H1 (cell line): ENCODE measurements at regions not wholly inside any gene's neighbourhood (a gene's known extent, or its start where the extent isn't known, plus 50 kb on each side); places are given as distances from the start of the nearest gene placed in this dataset.

ENCODE experiments used
- CTCF ChIA-PET: fragments of 300-600 bp; sonication (Branson Sonifier 250); formaldehyde crosslinking; loops from one replicate; lab custom pipeline; 2021; ENCODE audit not compliant: partially characterized antibody; lab: Charles Lee
- POLR2A ChIA-PET: fragments of 300-600 bp; sonication (Branson Sonifier 250); formaldehyde crosslinking; loops from one replicate; lab custom pipeline; 2021; ENCODE audit warnings: inconsistent platforms; ENCODE audit not compliant: partially characterized antibody; lab: Charles Lee
- DNase-seq, 2 experiments: peaks; one replicate each; pipeline versions ENCODE4 v3.0.0 to v3.0.0-alpha.2; 2010 to 2022; ENCODE audit warnings: low spot score in 2 of 2, low read depth in 1 of 2, mixed read lengths in 1 of 2
- FAIRE-seq: peaks from 2 replicates; lab custom pipeline; 2011; peaks lifted over from hg19 to GRCh38; lab: Jason Lieb, UNC
- H2AFZ ChIP-seq: 2 replicates; pipeline ENCODE4 v1.8.1; 2012; ENCODE audit warnings: low read length, inconsistent platforms
- H2AK5ac ChIP-seq: 2 replicates; pipeline ENCODE4 v1.6.1; 2013; ENCODE audit warnings: low read depth, low read length
- H2BK120ac ChIP-seq: replicated peaks from 2 replicates; pipeline ENCODE3; 2013; ENCODE audit warnings: low read depth, low read length, inconsistent platforms
- H2BK12ac ChIP-seq: 2 replicates; pipeline ENCODE4 v1.6.1; 2013; ENCODE audit warnings: low read depth, low read length
- H2BK15ac ChIP-seq: 2 replicates; pipeline ENCODE4 v1.6.1; 2013; ENCODE audit warnings: low read length
- H2BK20ac ChIP-seq: 2 replicates; pipeline ENCODE4 v1.6.1; 2013; ENCODE audit warnings: low read length
- H2BK5ac ChIP-seq: 2 replicates; pipeline ENCODE4 v1.6.1; 2013; ENCODE audit warnings: low read depth, low read length
- H3K14ac ChIP-seq: 2 replicates; pipeline ENCODE4 v1.6.1; 2013; ENCODE audit warnings: inconsistent platforms; ENCODE audit not compliant: insufficient read length
- H3K18ac ChIP-seq: 2 replicates; pipeline ENCODE4 v1.6.1; 2013; ENCODE audit warnings: low read length; ENCODE audit errors: extremely low read depth
- H3K23ac ChIP-seq: 2 replicates; pipeline ENCODE4 v1.6.1; 2013; ENCODE audit warnings: inconsistent platforms; ENCODE audit not compliant: insufficient read length
- H3K23me2 ChIP-seq: 2 replicates; pipeline ENCODE4 v1.6.1; 2013; ENCODE audit warnings: low read depth, low read length
- H3K27ac ChIP-seq: 2 replicates; pipeline ENCODE4 v1.6.1; 2011; ENCODE audit warnings: low read depth, low read length, inconsistent platforms
- H3K27me3 ChIP-seq, 4 experiments: replicated peaks in 1 of 4; 1 replicate in 1 of 4; 2 replicates in 3 of 4; pipeline versions ENCODE4 v1.6.1 to v1.8.1; 2011 to 2013; ENCODE audit warnings: low read length in 3 of 4, mild to moderate bottlenecking in 3 of 4, inconsistent platforms in 2 of 4, mixed read lengths in 2 of 4, moderate library complexity in 1 of 4; ENCODE audit not compliant: control insufficient read depth in 3 of 4, insufficient read depth in 3 of 4; ENCODE audit errors: extremely low read depth in 1 of 4
- H3K36me3 ChIP-seq, 4 experiments: 2 replicates each; pipeline versions ENCODE4 v1.6.1 to v1.8.1; 2011 to 2013; ENCODE audit warnings: mild to moderate bottlenecking in 4 of 4, low read length in 3 of 4, moderate library complexity in 2 of 4, control low read depth in 1 of 4, inconsistent platforms in 1 of 4; ENCODE audit not compliant: insufficient read depth in 4 of 4, control insufficient read depth in 2 of 4
- H3K4ac ChIP-seq: replicated peaks from 2 replicates; pipeline ENCODE3; 2013; ENCODE audit warnings: low read length, low read depth, mixed read lengths, inconsistent platforms; ENCODE audit not compliant: insufficient read length
- H3K4me1 ChIP-seq, 4 experiments: replicated peaks in 1 of 4; 1 replicate in 1 of 4; 2 replicates in 3 of 4; pipeline versions ENCODE4 v1.6.1 to v1.8.1; 2011 to 2013; ENCODE audit warnings: low read length in 3 of 4, inconsistent platforms in 2 of 4, mixed read lengths in 1 of 4; ENCODE audit not compliant: insufficient read depth in 4 of 4, control insufficient read depth in 3 of 4
- H3K4me2 ChIP-seq, 2 experiments: 2 replicates each; pipeline versions ENCODE4 v1.6.1 to v1.8.1; 2011 to 2013; ENCODE audit warnings: low read depth in 2 of 2, low read length in 2 of 2, control low read depth in 1 of 2, inconsistent platforms in 1 of 2, mild to moderate bottlenecking in 1 of 2; ENCODE audit not compliant: insufficient read depth in 1 of 2
- H3K4me3 ChIP-seq, 4 experiments: fragments of 200-600, 300-600 bp in 1 of 4; sonication (generic), shearing (Covaris generic), sonication (Bioruptor Twin) in 1 of 4; 2 replicates each; pipeline versions ENCODE4 v1.5.1 to v1.8.1; 2011 to 2016; ENCODE audit warnings: low read length in 4 of 4, low read depth in 3 of 4, control low read depth in 2 of 4, inconsistent platforms in 2 of 4, mild to moderate bottlenecking in 2 of 4, mixed read lengths in 1 of 4, moderate library complexity in 1 of 4; ENCODE audit not compliant: insufficient read depth in 2 of 4; ENCODE audit errors: extremely low read depth in 1 of 4
- H3K56ac ChIP-seq: replicated peaks from 2 replicates; pipeline ENCODE3; 2013; ENCODE audit warnings: low read depth, mild to moderate bottlenecking, mixed read lengths, low read length, inconsistent platforms; ENCODE audit not compliant: insufficient read length
- H3K79me1 ChIP-seq: 2 replicates; pipeline ENCODE4 v1.6.1; 2013; ENCODE audit warnings: low read depth, low read length, control low read depth
- H3K79me2 ChIP-seq, 2 experiments: 2 replicates each; pipeline versions ENCODE4 v1.6.1 to v1.8.1; 2012 to 2013; ENCODE audit warnings: low read length in 2 of 2, mild to moderate bottlenecking in 2 of 2, inconsistent platforms in 1 of 2; ENCODE audit not compliant: insufficient read depth in 2 of 2, control insufficient read depth in 1 of 2
- H3K9ac ChIP-seq, 4 experiments: replicated peaks in 1 of 4; 1 replicate in 1 of 4; 2 replicates in 3 of 4; pipeline versions ENCODE4 v1.6.1 to v1.8.1; 2011 to 2013; ENCODE audit warnings: low read depth in 3 of 4, low read length in 3 of 4, control low read depth in 2 of 4, mild to moderate bottlenecking in 2 of 4, moderate library complexity in 2 of 4, inconsistent platforms in 1 of 4; ENCODE audit errors: extremely low read depth in 1 of 4
- H3K9me3 ChIP-seq, 2 experiments: 2 replicates each; pipeline versions ENCODE4 v1.6.1 to v1.8.1; 2012 to 2013; ENCODE audit warnings: mild to moderate bottlenecking in 2 of 2, moderate library complexity in 2 of 2, control low read depth in 1 of 2, inconsistent platforms in 1 of 2, low read depth in 1 of 2, low read length in 1 of 2, mixed read lengths in 1 of 2; ENCODE audit not compliant: insufficient read depth in 2 of 2
- H4K20me1 ChIP-seq, 2 experiments: replicated peaks in 1 of 2; 2 replicates each; pipeline versions ENCODE3 to v1.8.1; 2011 to 2013; ENCODE audit warnings: inconsistent platforms in 2 of 2, low read length in 2 of 2, mild to moderate bottlenecking in 1 of 2; ENCODE audit not compliant: insufficient read depth in 2 of 2, control insufficient read depth in 1 of 2
- H4K5ac ChIP-seq: 2 replicates; pipeline ENCODE4 v1.6.1; 2013; ENCODE audit warnings: low read length, low read depth, mixed read lengths, inconsistent platforms; ENCODE audit not compliant: insufficient read length
- H4K8ac ChIP-seq: 2 replicates; pipeline ENCODE4 v1.8.0; 2013; ENCODE audit warnings: mild to moderate bottlenecking, moderate library complexity, low read length, inconsistent platforms; ENCODE audit not compliant: insufficient read depth; ENCODE audit errors: extremely low read depth
- H4K91ac ChIP-seq: replicated peaks from 2 replicates; pipeline ENCODE3; 2013; ENCODE audit warnings: low read length, mixed read lengths, inconsistent platforms; ENCODE audit not compliant: insufficient read length
- SAP30 ChIP-seq: fragments of 300-600 bp; sonication (generic); IDR thresholded peaks from 2 replicates; pipeline ENCODE4 v1.7.1; 2012; ENCODE audit warnings: low read length, moderate library complexity, mild to moderate bottlenecking, inconsistent platforms; ENCODE audit not compliant: insufficient read depth, insufficient replicate concordance
- WGBS, 2 experiments: shearing (Covaris generic) in 1 of 2; methylation state at CpG; one replicate each; pipeline versions ENCODE4 v1.1.6 to v1.1.7; 2013 to 2015; ENCODE audit warnings: low lambda C conversion rate in 2 of 2, mixed read lengths in 2 of 2, inconsistent platforms in 1 of 2, low coverage in 1 of 2, missing lambda C conversion rate in 1 of 2; ENCODE audit not compliant: insufficient replicate concordance in 2 of 2, insufficient coverage in 1 of 2, insufficient read length in 1 of 2; ENCODE audit errors: extremely low coverage in 1 of 2, missing lambda C conversion rate in 1 of 2; 5-methylcytosine and 5-hydroxymethylcytosine counted together

GRCh38 chr4:188911707-188912106, 772.5 kb downstream of the TRIML1 start:
- Histone ChIP-seq H4K5ac (no peak overlapping the region), H2BK15ac (no peak overlapping the region), H4K91ac (no peak overlapping the region), H3K4me3 (no peak overlapping the region), H3K9ac (no peak overlapping the region), H2BK5ac (no peak overlapping the region), H4K20me1 (no peaks in the 10 kb centered on the region), H2AFZ (no peak overlapping the region), H3K4ac (no peak overlapping the region), H3K4me2 (no peak overlapping the region), H3K56ac (no peak overlapping the region), H3K23ac (no peak overlapping the region), H3K18ac (no peak overlapping the region), H2AK5ac (no peak overlapping the region), H2BK12ac (no peak overlapping the region), H3K4me1 (no peaks in the 10 kb centered on the region), H3K36me3 (no peaks in the 10 kb centered on the region), H3K79me2 (no peaks in the 10 kb centered on the region), H3K27me3 (no peaks in the 10 kb centered on the region), H3K23me2 (no peaks in the 10 kb centered on the region), H4K8ac (no peak overlapping the region), H2BK20ac (no peak overlapping the region), H3K27ac (no peak overlapping the region), H3K79me1 (no peaks in the 10 kb centered on the region), H3K9me3 (peaks cover 5 to 7% of the 10 kb centered on the region in 2 experiments; a peak in 1 of 4 replicates), H2BK120ac (no peak overlapping the region), H3K14ac (no peak overlapping the region)
- no peak for TF ChIP-seq SAP30
- 97% methylated on average over 5 of the region's 5 CpGs; no CpG with 5 or more reads in 1 of the 2 experiments for WGBS, 2 experiments
- no peak for DNase-seq
- FAIRE-seq, result no peak
- POLR2A ChIA-PET, result no interaction called here
- CTCF ChIA-PET, result interaction anchor here (1.2 kb wide), 1 partner anchor 28 kb away, joined by 3 read pairs; no protein-coding TSS in a partner anchor
